C4-2B (cell line): ENCODE measurements at regions not wholly inside any gene's neighbourhood (a gene's known extent, or its start where the extent isn't known, plus 50 kb on each side); places are given as distances from the start of the nearest gene placed in this dataset.

ENCODE experiments used
- H3K27ac ChIP-seq: fragments of 450-650 bp; 2 replicates; pipeline ENCODE4 v1.5.1; 2017
- CTCF ChIP-seq: fragments of 450-650 bp; conservative IDR thresholded peaks from 2 replicates; pipeline ENCODE4 v1.5.1; 2017; ENCODE audit warnings: mild to moderate bottlenecking
- ZFX ChIP-seq: fragments of 450-650 bp; IDR thresholded peaks from 2 replicates; pipeline ENCODE4 v1.6.1; 2017

- TF ChIP-seq CTCF = no peak
- H3K27ac ChIP-seq = no peak overlapping the region
These were observed 802.4 kb upstream of the ID2 start for GRCh38 chr2:7879483-7879835.

GRCh38 chr2:7880126-7880525, 801.7 kb upstream of the ID2 start:
- H3K27ac ChIP-seq = no peak overlapping the region
- TF ChIP-seq ZFX (no peak), CTCF (no peak)

GRCh38 chr2:7880566-7880965, 801.3 kb upstream of the ID2 start:
- TF ChIP-seq ZFX (no peak), CTCF (no peak)
- H3K27ac ChIP-seq = no peak overlapping the region

- H3K27ac ChIP-seq = no peak overlapping the region
These were observed 800.8 kb upstream of the ID2 start for GRCh38 chr2:7881063-7881462.

GRCh38 chr2:7881466-7881865, 800.4 kb upstream of the ID2 start:
- no peak overlapping the region for H3K27ac ChIP-seq
- TF ChIP-seq CTCF = no peak
- TF ChIP-seq ZFX = no peak

More at GRCh38 chr2:7881063-7881462, 800.8 kb upstream of the ID2 start:
- TF ChIP-seq ZFX = no peak

GRCh38 chr2:7882296-7882695, 799.6 kb upstream of the ID2 start:
- no peak for TF ChIP-seq CTCF
- no peak for TF ChIP-seq ZFX
- no peak overlapping the region for H3K27ac ChIP-seq

GRCh38 chr2:7884338-7884737, 797.5 kb upstream of the ID2 start:
- no peak overlapping the region for H3K27ac ChIP-seq
- TF ChIP-seq ZFX (no peak), CTCF (no peak)

- no peak for TF ChIP-seq CTCF
- no peak for TF ChIP-seq ZFX
- no peak overlapping the region for H3K27ac ChIP-seq
These were observed 795.2 kb upstream of the ID2 start for GRCh38 chr2:7886666-7887065.
